IgD-negative memory B cell (primary cell): ENCODE measurements at regions not wholly inside any gene's neighbourhood (a gene's known extent, or its start where the extent isn't known, plus 50 kb on each side); places are given as distances from the start of the nearest gene placed in this dataset.

Experiments
- H3K27ac Mint-ChIP-seq, 3 donors: one replicate each; pipeline ENCODE4 v1.8.0; 2020 to 2022; ENCODE audit warnings: mild to moderate bottlenecking in 3 of 3, mixed read lengths in 3 of 3, moderate library complexity in 1 of 3
- H3K27me3 Mint-ChIP-seq: one replicate; pipeline ENCODE4 v1.8.0; 2021; ENCODE audit warnings: mixed read lengths
- H3K36me3 Mint-ChIP-seq: one replicate; pipeline ENCODE4 v1.8.0; 2020; ENCODE audit warnings: mild to moderate bottlenecking, mixed read lengths
- H3K4me1 Mint-ChIP-seq, 3 donors: one replicate each; pipeline ENCODE4 v1.8.0; 2020 to 2022; ENCODE audit warnings: mixed read lengths in 3 of 3, mild to moderate bottlenecking in 1 of 3
- H3K4me3 Mint-ChIP-seq, 4 donors: one replicate each; pipeline ENCODE4 v1.8.0; 2020 to 2022; ENCODE audit warnings: mild to moderate bottlenecking in 4 of 4, mixed read lengths in 4 of 4, moderate library complexity in 3 of 4
- H3K9me3 Mint-ChIP-seq, 3 donors: one replicate each; pipeline ENCODE4 v1.8.0; 2020 to 2021; ENCODE audit warnings: mixed read lengths in 3 of 3, mild to moderate bottlenecking in 1 of 3

DNA sequence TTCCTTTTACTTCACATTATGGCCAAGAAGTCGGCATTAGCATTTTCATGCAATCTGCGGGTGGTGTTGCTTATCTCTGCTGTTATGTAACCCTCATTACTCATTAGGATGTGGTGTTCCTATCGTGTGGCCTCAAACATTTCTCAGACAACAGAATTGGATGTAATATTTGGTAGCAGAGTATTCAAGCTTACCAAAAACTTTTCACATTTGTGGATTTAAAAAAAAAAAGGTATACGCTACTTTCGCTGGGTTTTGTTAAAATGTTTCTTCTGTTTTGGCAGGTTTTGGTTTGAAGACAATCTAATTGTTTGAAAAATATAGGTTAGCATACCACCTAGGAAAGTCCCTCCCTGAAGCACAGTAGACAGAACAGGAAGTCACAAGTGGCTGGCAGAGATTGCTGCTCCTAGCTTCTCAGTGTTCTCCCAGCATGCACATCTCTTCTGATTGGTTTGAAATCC lies 128.8 kb downstream of the GATA3 start:
- peaks cover 2% of the 10 kb centered on the region for H3K27me3 Mint-ChIP-seq
- peaks cover 0 to 11% (median 0%) of the 10 kb centered on the region in 3 donors for H3K9me3 Mint-ChIP-seq

DNA sequence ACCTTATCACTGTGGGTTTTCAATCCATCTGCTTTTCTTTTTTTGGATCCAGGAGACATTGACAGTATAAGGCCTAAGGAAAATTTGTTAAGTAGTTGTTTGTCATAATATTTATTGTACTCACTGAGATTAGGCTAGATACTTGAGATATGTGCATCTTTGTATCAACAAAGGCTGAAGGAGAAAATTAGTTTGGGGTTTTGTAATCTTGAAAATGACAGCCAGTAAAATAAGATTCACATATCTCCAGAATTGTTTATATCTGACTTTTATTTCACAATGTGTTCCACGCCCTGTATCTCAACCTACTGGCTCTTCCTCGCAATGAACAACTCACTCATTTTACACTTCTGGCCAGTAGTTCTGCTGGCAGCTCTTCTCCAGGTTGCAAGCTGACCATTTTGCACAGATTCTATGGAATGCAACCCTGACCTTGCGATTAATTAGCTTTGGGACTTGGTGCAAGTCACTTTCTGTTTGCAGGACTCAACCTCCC lies 132.7 kb downstream of the GATA3 start:
- Mint-ChIP-seq H3K4me3 (no peak overlapping the region), H3K9me3 (peaks cover 5 to 22% (median 6%) of the 10 kb centered on the region in 3 donors), H3K27me3 (no peaks in the 10 kb centered on the region), H3K4me1 (peaks cover 0 to 6% (median 0%) of the 10 kb centered on the region in 3 donors), H3K27ac (no peak overlapping the region), H3K36me3 (no peaks in the 10 kb centered on the region)

More for the DNA sequence above, 128.8 kb downstream of the GATA3 start:
- H3K4me3 Mint-ChIP-seq = peak overlapping the region in 1 of 4 donors; percentile 39
- H3K4me1 Mint-ChIP-seq = peaks cover 0 to 4% (median 0%) of the 10 kb centered on the region in 3 donors
- H3K27ac Mint-ChIP-seq = peak overlapping the region in 1 of 3 donors; percentile 26
- no peaks in the 10 kb centered on the region for H3K36me3 Mint-ChIP-seq

DNA sequence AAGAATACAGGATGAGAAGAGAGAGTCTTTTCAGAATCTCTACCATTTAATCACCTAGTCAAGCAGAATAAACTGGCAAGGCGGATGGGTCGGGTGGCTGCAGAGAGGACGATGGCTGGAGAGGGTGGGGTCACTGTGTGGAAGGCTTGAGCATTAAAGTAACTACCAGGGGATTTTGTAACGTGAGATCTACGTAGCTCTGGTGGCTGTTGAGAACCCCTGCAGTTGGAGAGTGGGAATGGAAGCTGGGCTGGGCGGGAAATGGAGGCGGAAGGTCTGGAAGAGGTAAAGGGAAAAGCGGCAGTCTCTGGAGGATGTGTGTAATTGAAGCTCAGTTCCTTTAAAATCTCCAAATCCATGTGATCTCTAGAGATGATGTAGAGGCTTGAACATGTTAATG lies 135.0 kb downstream of the GATA3 start:
- H3K9me3 Mint-ChIP-seq = peaks cover 5 to 15% (median 6%) of the 10 kb centered on the region in 3 donors
- H3K4me3 Mint-ChIP-seq = no peak overlapping the region
- H3K36me3 Mint-ChIP-seq = no peaks in the 10 kb centered on the region
- H3K27me3 Mint-ChIP-seq = no peaks in the 10 kb centered on the region
- peak overlapping the region in 1 of 3 donors; percentile 4 for H3K27ac Mint-ChIP-seq
- peaks cover 0 to 6% (median 0%) of the 10 kb centered on the region in 3 donors for H3K4me1 Mint-ChIP-seq

DNA sequence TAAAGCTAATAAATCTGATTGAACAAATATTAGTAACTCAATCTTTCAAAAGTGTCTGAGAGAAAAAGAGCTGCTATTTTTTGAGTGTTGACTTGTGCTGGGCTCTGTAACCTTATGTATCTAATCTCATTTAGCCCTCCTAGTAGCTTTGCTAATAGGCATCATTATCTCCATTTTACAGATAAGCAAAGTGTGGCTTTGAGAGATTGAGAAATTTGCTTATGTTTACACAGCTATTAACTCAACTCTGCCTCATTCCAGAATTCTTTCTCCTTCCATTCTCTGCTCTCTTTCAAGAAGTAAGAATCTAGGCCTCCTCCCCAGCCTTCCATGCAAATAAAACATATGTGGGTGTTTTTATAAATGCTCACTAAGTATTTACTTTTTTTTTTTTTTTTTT lies 137.8 kb downstream of the GATA3 start:
- Mint-ChIP-seq H3K27me3 (no peaks in the 10 kb centered on the region), H3K27ac (no peak overlapping the region), H3K36me3 (no peaks in the 10 kb centered on the region), H3K4me1 (peaks cover 0 to 2% (median 0%) of the 10 kb centered on the region in 3 donors), H3K4me3 (no peak overlapping the region), H3K9me3 (peaks cover 5 to 12% (median 6%) of the 10 kb centered on the region in 3 donors)

DNA sequence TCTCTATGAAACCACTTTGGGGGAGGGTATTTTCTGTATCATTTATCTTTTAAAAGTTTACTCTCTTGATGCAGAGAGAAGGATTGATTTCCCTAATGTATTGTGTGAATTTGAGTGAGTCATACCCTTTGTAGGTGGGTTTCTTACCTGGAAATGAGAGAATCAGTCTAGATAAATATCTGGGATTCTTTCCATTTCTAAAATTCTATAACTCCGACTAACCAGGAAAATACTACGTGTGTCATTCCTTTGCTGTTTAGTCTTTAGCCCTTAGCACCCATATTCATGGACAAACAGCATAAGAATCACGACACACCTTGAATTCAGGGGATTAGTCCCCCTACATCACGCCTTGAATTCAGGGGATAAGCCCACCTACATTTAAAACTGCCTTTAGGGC lies 139.1 kb downstream of the GATA3 start:
- H3K9me3 Mint-ChIP-seq = peaks cover 5 to 10% (median 6%) of the 10 kb centered on the region in 3 donors
- no peaks in the 10 kb centered on the region for H3K36me3 Mint-ChIP-seq

DNA sequence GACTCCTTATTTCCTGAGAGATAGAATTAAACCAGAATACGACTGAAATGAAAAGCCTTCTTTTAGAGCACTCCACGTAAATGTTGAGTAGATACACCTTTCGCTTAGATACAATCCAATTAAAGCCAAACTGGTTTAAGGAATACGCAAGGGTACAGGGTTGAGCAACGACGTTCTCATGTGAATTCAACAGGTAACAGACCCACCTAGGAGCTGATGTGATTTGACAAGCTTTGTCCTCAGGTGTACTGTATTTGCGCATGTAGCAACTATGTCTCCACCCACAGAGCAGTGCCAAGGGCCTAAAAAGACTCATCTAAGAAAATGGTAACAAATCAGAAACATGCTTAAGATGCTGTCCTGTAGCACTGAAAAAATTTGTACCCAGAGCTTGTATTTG lies 139.6 kb downstream of the GATA3 start:
- Mint-ChIP-seq H3K4me1 (no peaks in the 10 kb centered on the region), H3K27me3 (no peaks in the 10 kb centered on the region), H3K36me3 (no peaks in the 10 kb centered on the region), H3K27ac (no peak overlapping the region), H3K9me3 (peaks cover 5 to 9% (median 6%) of the 10 kb centered on the region in 3 donors), H3K4me3 (no peak overlapping the region)

More for the DNA sequence above, 139.1 kb downstream of the GATA3 start:
- Mint-ChIP-seq H3K4me1 (peaks cover 0 to 2% (median 0%) of the 10 kb centered on the region in 3 donors), H3K4me3 (no peak overlapping the region), H3K27me3 (no peaks in the 10 kb centered on the region), H3K27ac (no peak overlapping the region)

DNA sequence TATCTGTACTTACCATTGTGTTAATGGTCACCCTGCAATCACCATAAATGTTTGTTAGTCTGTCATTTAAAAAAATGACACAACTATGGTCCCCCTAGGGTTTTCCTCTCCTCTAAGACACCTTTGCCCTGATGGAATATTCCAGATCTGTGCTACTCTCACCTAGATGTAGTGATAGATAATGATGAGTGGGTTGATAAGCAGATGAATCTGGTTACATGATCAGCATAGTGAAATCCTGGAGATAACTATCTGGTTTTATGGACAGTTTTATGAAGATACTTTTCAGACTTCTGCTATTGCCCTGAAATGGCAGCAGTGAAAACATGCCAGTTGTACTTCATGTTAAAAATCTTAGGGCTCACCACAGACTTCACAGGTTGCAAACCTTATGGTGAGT lies 152.4 kb downstream of the GATA3 start:
- Mint-ChIP-seq H3K4me3 (no peak overlapping the region), H3K27me3 (no peaks in the 10 kb centered on the region), H3K9me3 (peaks cover 0 to 2% (median 0%) of the 10 kb centered on the region in 3 donors), H3K27ac (no peak overlapping the region), H3K36me3 (no peaks in the 10 kb centered on the region), H3K4me1 (no peaks in the 10 kb centered on the region)

DNA sequence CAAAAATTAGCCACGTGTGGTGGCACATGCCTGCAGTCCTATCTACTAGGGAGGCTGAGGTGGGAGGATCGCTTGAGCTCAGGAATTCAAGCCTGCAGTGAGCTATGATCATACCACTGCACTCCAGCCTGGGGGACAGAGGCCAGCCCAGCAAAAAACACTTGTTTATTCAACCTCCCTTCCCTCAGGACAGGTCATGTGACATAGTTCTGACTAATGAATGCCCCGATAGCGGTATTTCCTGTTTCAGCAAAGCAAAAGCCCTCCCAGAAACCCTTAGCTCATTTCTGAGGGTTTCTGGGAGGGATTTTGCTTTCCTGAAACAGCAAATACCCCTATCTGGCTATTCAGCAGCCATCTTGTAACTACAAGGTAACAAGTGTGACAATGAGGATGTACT lies 157.1 kb downstream of the GATA3 start:
- Mint-ChIP-seq H3K27ac (no peak overlapping the region), H3K27me3 (no peaks in the 10 kb centered on the region), H3K36me3 (no peaks in the 10 kb centered on the region), H3K4me3 (no peak overlapping the region), H3K9me3 (peaks cover 2 to 5% (median 4%) of the 10 kb centered on the region in 3 donors), H3K4me1 (no peaks in the 10 kb centered on the region)

DNA sequence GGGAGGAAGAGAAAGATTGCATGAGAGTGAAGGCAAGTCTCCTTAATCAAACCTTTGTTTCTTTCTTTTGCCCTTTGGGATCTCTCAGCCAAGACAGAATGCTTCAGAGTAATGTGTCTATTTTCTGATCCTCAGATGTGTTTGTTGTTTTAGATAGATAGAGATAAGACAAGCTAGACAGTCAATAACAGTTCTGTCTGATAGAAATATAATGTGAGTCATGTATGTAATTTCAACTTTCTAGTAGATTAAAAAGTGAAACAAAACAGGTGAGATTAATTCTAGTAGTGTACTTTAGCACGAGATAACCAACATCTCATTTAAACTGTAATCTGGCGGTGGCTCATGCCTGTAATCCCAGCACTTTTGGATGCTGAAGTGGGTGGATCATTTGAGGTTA lies 159.2 kb downstream of the GATA3 start:
- no peak overlapping the region for H3K27ac Mint-ChIP-seq
- no peaks in the 10 kb centered on the region for H3K27me3 Mint-ChIP-seq
- H3K4me1 Mint-ChIP-seq = peaks cover 0 to 2% (median 0%) of the 10 kb centered on the region in 3 donors
- H3K36me3 Mint-ChIP-seq = no peaks in the 10 kb centered on the region
- H3K4me3 Mint-ChIP-seq = no peak overlapping the region
- H3K9me3 Mint-ChIP-seq = peaks cover 2 to 8% (median 6%) of the 10 kb centered on the region in 3 donors

DNA sequence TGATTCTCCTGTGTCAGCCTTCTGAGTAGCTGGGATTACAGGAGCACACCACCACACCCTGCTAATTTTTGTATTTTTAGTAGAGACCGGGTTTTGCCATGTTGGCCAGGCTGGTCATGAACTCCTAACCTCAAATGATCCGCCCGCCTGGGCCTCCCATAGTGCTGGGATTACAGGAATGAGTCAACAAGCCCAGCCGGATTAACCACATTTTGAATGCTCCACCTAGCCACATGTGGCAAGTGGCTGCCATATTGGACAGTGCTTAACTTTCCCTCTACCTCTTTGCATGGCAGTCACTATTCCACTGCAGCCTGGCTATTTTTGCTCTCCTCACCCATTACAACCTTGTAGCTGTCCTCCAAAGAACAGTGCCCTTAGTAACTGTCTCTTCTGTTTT lies 160.1 kb downstream of the GATA3 start:
- Mint-ChIP-seq H3K36me3 (no peaks in the 10 kb centered on the region), H3K4me1 (peaks cover 0 to 2% (median 0%) of the 10 kb centered on the region in 3 donors), H3K27ac (no peak overlapping the region), H3K4me3 (no peak overlapping the region), H3K9me3 (peaks cover 2 to 10% (median 6%) of the 10 kb centered on the region in 3 donors), H3K27me3 (no peaks in the 10 kb centered on the region)

DNA sequence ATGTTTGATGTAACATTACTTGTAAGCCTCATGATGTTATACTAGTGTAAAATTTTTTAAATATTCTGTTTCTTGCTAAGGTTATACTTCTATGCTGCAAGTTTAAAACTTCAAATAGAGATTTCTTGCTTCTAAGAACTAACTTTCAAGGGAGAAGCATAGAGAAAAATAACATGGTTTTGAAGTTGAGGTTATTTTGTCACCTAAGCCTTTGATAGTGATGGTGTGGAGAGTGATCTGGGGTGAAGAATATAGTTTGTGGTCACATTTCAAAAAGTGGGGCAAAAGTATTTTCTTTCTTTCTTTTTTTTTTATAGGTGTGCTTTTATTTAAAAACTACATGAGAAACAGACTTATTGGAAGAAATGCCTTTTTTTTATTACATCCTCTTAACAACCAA lies 162.4 kb downstream of the GATA3 start:
- Mint-ChIP-seq H3K4me3 (no peak overlapping the region), H3K36me3 (no peaks in the 10 kb centered on the region), H3K9me3 (peaks cover 4 to 10% (median 5%) of the 10 kb centered on the region in 3 donors), H3K27ac (no peak overlapping the region), H3K27me3 (no peaks in the 10 kb centered on the region), H3K4me1 (peaks cover 0 to 2% (median 0%) of the 10 kb centered on the region in 3 donors)

DNA sequence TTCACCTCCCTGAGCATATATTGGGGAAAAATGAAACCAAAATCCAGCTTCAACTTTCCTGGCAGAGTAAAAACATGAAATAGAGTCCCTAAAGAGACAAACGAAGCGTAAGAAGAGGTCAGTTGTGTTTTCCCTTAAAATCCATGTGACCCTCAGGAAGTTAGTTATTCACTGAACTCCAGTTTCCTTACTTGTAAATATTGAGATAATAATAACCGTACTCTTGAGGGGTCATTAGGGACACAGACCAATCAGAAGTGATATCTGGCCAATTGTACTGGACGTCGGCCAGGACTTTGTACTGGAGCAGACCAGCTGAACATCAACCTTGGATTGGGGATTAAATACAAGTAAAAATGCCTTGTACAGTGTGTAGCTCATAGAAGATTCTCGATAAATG lies 167.0 kb downstream of the GATA3 start:
- no peak overlapping the region for H3K27ac Mint-ChIP-seq
- H3K36me3 Mint-ChIP-seq = no peaks in the 10 kb centered on the region
- peaks cover 0 to 2% (median 0%) of the 10 kb centered on the region in 3 donors for H3K4me1 Mint-ChIP-seq
- H3K9me3 Mint-ChIP-seq = peaks cover 3 to 6% (median 3%) of the 10 kb centered on the region in 3 donors
- no peaks in the 10 kb centered on the region for H3K27me3 Mint-ChIP-seq
- H3K4me3 Mint-ChIP-seq = no peak overlapping the region

DNA sequence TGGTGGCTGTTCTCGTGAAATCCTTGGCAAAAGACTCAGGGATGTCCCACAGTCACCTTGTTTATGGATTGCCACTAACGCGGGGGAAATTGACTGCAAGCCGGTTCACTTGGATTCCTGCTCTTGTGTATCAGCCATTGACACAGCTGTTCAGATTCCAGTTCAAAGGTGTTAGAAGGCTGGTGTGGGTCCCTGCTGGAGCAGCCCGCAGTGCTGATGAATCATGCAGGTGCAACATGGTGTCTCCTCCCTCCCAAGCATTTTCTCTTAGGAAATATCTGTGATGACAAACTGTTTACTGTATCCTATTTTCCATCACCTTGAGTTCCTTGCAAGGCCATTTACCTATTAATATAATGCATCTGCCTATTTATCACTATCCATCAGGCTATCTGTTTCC lies 170.1 kb downstream of the GATA3 start:
- peaks cover 0 to 3% (median 0%) of the 10 kb centered on the region in 3 donors for H3K9me3 Mint-ChIP-seq
- H3K36me3 Mint-ChIP-seq = no peaks in the 10 kb centered on the region
- peaks cover 0 to 2% (median 0%) of the 10 kb centered on the region in 3 donors for H3K4me1 Mint-ChIP-seq
- H3K4me3 Mint-ChIP-seq = no peak overlapping the region
- H3K27me3 Mint-ChIP-seq = no peaks in the 10 kb centered on the region
- peak overlapping the region in 1 of 3 donors; percentile 47 for H3K27ac Mint-ChIP-seq

DNA sequence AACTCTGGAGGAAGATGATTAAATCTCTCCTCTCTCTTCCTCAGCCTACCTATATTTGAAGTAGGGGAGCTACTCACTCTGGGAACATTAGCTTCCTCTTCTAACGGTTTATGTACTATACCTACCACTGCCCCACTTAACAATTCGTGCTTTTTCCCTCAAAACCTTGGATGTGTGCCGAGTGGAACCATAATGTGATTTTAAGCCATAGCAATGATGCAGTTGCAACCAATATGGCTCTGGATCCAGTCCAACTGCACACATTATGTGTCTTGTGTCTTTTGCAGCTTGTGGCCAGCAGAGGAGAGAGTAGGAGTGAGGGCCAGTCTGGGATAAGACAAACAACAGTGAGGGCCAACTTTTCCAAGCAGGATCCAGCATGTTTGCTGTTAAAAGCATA lies 170.7 kb downstream of the GATA3 start:
- H3K4me1 Mint-ChIP-seq = peaks cover 0 to 2% (median 0%) of the 10 kb centered on the region in 3 donors
- H3K36me3 Mint-ChIP-seq = no peaks in the 10 kb centered on the region
- no peak overlapping the region for H3K4me3 Mint-ChIP-seq
- H3K27ac Mint-ChIP-seq = no peak overlapping the region
- no peaks in the 10 kb centered on the region for H3K9me3 Mint-ChIP-seq
- H3K27me3 Mint-ChIP-seq = no peaks in the 10 kb centered on the region

DNA sequence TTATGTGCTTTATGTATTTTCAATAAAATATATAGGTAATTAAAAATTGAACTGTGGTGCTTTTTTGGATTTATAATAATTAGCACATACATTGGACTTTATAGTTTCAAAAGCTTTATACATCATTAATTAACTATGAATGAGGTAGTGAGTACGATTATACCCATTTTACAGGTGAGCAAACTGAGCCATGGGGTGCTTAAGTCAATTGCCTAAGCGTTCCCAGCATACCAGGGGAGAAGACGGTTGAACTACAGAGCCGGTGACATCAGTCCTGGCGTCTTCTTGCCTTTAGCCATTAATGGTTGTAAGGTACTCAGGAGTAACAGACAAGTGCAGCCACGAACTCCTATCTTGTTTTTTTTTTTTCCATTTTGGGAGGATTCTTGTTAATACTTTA lies 172.8 kb downstream of the GATA3 start:
- no peak overlapping the region for H3K4me3 Mint-ChIP-seq
- H3K4me1 Mint-ChIP-seq = peaks cover 0 to 2% (median 0%) of the 10 kb centered on the region in 3 donors
- H3K36me3 Mint-ChIP-seq = no peaks in the 10 kb centered on the region
- no peaks in the 10 kb centered on the region for H3K9me3 Mint-ChIP-seq
- no peak overlapping the region for H3K27ac Mint-ChIP-seq
- H3K27me3 Mint-ChIP-seq = no peaks in the 10 kb centered on the region

DNA sequence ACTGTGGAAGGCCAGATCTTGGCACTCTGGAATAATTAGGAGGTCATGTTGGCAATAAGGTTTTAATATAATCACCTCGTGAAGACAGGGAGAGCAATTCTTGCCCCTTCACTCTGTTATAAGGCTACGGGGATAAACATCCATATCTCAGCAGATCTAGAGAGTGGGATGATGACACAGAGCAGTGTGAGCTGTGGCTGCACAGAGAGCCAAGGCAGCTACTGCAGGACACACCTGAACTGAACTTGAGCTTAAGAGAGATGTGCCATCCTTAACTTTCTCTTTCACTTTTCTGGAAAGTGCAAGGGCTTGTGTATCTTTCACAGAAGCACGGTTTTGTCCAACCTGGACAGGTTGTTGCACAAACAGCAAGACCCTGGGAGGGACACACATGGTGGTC lies 174.7 kb downstream of the GATA3 start:
- Mint-ChIP-seq H3K4me3 (no peak overlapping the region), H3K9me3 (no peaks in the 10 kb centered on the region), H3K4me1 (peaks cover 0 to 2% (median 0%) of the 10 kb centered on the region in 3 donors), H3K27ac (peak overlapping the region in 1 of 3 donors; percentile 18), H3K27me3 (no peaks in the 10 kb centered on the region), H3K36me3 (no peaks in the 10 kb centered on the region)
